H1 (cell line): ENCODE measurements at regions not wholly inside any gene's neighbourhood (a gene's known extent, or its start where the extent isn't known, plus 50 kb on each side); places are given as distances from the start of the nearest gene placed in this dataset.

Experiments
- CTCF ChIA-PET: fragments of 300-600 bp; sonication (Branson Sonifier 250); formaldehyde crosslinking; loops from one replicate; lab custom pipeline; 2021; ENCODE audit not compliant: partially characterized antibody; lab: Charles Lee
- POLR2A ChIA-PET: fragments of 300-600 bp; sonication (Branson Sonifier 250); formaldehyde crosslinking; loops from one replicate; lab custom pipeline; 2021; ENCODE audit warnings: inconsistent platforms; ENCODE audit not compliant: partially characterized antibody; lab: Charles Lee
- DNase-seq, 2 experiments: peaks; one replicate each; pipeline versions ENCODE4 v3.0.0 to v3.0.0-alpha.2; 2010 to 2022; ENCODE audit warnings: low spot score in 2 of 2, low read depth in 1 of 2, mixed read lengths in 1 of 2
- FAIRE-seq: peaks from 2 replicates; lab custom pipeline; 2011; peaks lifted over from hg19 to GRCh38; lab: Jason Lieb, UNC
- H2AFZ ChIP-seq: 2 replicates; pipeline ENCODE4 v1.8.1; 2012; ENCODE audit warnings: low read length, inconsistent platforms
- H2AK5ac ChIP-seq: 2 replicates; pipeline ENCODE4 v1.6.1; 2013; ENCODE audit warnings: low read depth, low read length
- H2BK120ac ChIP-seq: replicated peaks from 2 replicates; pipeline ENCODE3; 2013; ENCODE audit warnings: low read depth, low read length, inconsistent platforms
- H2BK12ac ChIP-seq: 2 replicates; pipeline ENCODE4 v1.6.1; 2013; ENCODE audit warnings: low read depth, low read length
- H2BK15ac ChIP-seq: 2 replicates; pipeline ENCODE4 v1.6.1; 2013; ENCODE audit warnings: low read length
- H2BK20ac ChIP-seq: 2 replicates; pipeline ENCODE4 v1.6.1; 2013; ENCODE audit warnings: low read length
- H2BK5ac ChIP-seq: 2 replicates; pipeline ENCODE4 v1.6.1; 2013; ENCODE audit warnings: low read depth, low read length
- H3K14ac ChIP-seq: 2 replicates; pipeline ENCODE4 v1.6.1; 2013; ENCODE audit warnings: inconsistent platforms; ENCODE audit not compliant: insufficient read length
- H3K18ac ChIP-seq: 2 replicates; pipeline ENCODE4 v1.6.1; 2013; ENCODE audit warnings: low read length; ENCODE audit errors: extremely low read depth
- H3K23ac ChIP-seq: 2 replicates; pipeline ENCODE4 v1.6.1; 2013; ENCODE audit warnings: inconsistent platforms; ENCODE audit not compliant: insufficient read length
- H3K23me2 ChIP-seq: 2 replicates; pipeline ENCODE4 v1.6.1; 2013; ENCODE audit warnings: low read depth, low read length
- H3K27ac ChIP-seq: 2 replicates; pipeline ENCODE4 v1.6.1; 2011; ENCODE audit warnings: low read depth, low read length, inconsistent platforms
- H3K27me3 ChIP-seq, 4 experiments: replicated peaks in 1 of 4; 1 replicate in 1 of 4; 2 replicates in 3 of 4; pipeline versions ENCODE4 v1.6.1 to v1.8.1; 2011 to 2013; ENCODE audit warnings: low read length in 3 of 4, mild to moderate bottlenecking in 3 of 4, inconsistent platforms in 2 of 4, mixed read lengths in 2 of 4, moderate library complexity in 1 of 4; ENCODE audit not compliant: control insufficient read depth in 3 of 4, insufficient read depth in 3 of 4; ENCODE audit errors: extremely low read depth in 1 of 4
- H3K36me3 ChIP-seq, 4 experiments: 2 replicates each; pipeline versions ENCODE4 v1.6.1 to v1.8.1; 2011 to 2013; ENCODE audit warnings: mild to moderate bottlenecking in 4 of 4, low read length in 3 of 4, moderate library complexity in 2 of 4, control low read depth in 1 of 4, inconsistent platforms in 1 of 4; ENCODE audit not compliant: insufficient read depth in 4 of 4, control insufficient read depth in 2 of 4
- H3K4ac ChIP-seq: replicated peaks from 2 replicates; pipeline ENCODE3; 2013; ENCODE audit warnings: low read length, low read depth, mixed read lengths, inconsistent platforms; ENCODE audit not compliant: insufficient read length
- H3K4me1 ChIP-seq, 4 experiments: replicated peaks in 1 of 4; 1 replicate in 1 of 4; 2 replicates in 3 of 4; pipeline versions ENCODE4 v1.6.1 to v1.8.1; 2011 to 2013; ENCODE audit warnings: low read length in 3 of 4, inconsistent platforms in 2 of 4, mixed read lengths in 1 of 4; ENCODE audit not compliant: insufficient read depth in 4 of 4, control insufficient read depth in 3 of 4
- H3K4me2 ChIP-seq, 2 experiments: 2 replicates each; pipeline versions ENCODE4 v1.6.1 to v1.8.1; 2011 to 2013; ENCODE audit warnings: low read depth in 2 of 2, low read length in 2 of 2, control low read depth in 1 of 2, inconsistent platforms in 1 of 2, mild to moderate bottlenecking in 1 of 2; ENCODE audit not compliant: insufficient read depth in 1 of 2
- H3K4me3 ChIP-seq, 4 experiments: fragments of 200-600, 300-600 bp in 1 of 4; sonication (generic), shearing (Covaris generic), sonication (Bioruptor Twin) in 1 of 4; 2 replicates each; pipeline versions ENCODE4 v1.5.1 to v1.8.1; 2011 to 2016; ENCODE audit warnings: low read length in 4 of 4, low read depth in 3 of 4, control low read depth in 2 of 4, inconsistent platforms in 2 of 4, mild to moderate bottlenecking in 2 of 4, mixed read lengths in 1 of 4, moderate library complexity in 1 of 4; ENCODE audit not compliant: insufficient read depth in 2 of 4; ENCODE audit errors: extremely low read depth in 1 of 4
- H3K56ac ChIP-seq: replicated peaks from 2 replicates; pipeline ENCODE3; 2013; ENCODE audit warnings: low read depth, mild to moderate bottlenecking, mixed read lengths, low read length, inconsistent platforms; ENCODE audit not compliant: insufficient read length
- H3K79me1 ChIP-seq: 2 replicates; pipeline ENCODE4 v1.6.1; 2013; ENCODE audit warnings: low read depth, low read length, control low read depth
- H3K79me2 ChIP-seq, 2 experiments: 2 replicates each; pipeline versions ENCODE4 v1.6.1 to v1.8.1; 2012 to 2013; ENCODE audit warnings: low read length in 2 of 2, mild to moderate bottlenecking in 2 of 2, inconsistent platforms in 1 of 2; ENCODE audit not compliant: insufficient read depth in 2 of 2, control insufficient read depth in 1 of 2
- H3K9ac ChIP-seq, 4 experiments: replicated peaks in 1 of 4; 1 replicate in 1 of 4; 2 replicates in 3 of 4; pipeline versions ENCODE4 v1.6.1 to v1.8.1; 2011 to 2013; ENCODE audit warnings: low read depth in 3 of 4, low read length in 3 of 4, control low read depth in 2 of 4, mild to moderate bottlenecking in 2 of 4, moderate library complexity in 2 of 4, inconsistent platforms in 1 of 4; ENCODE audit errors: extremely low read depth in 1 of 4
- H3K9me3 ChIP-seq, 2 experiments: 2 replicates each; pipeline versions ENCODE4 v1.6.1 to v1.8.1; 2012 to 2013; ENCODE audit warnings: mild to moderate bottlenecking in 2 of 2, moderate library complexity in 2 of 2, control low read depth in 1 of 2, inconsistent platforms in 1 of 2, low read depth in 1 of 2, low read length in 1 of 2, mixed read lengths in 1 of 2; ENCODE audit not compliant: insufficient read depth in 2 of 2
- H4K20me1 ChIP-seq, 2 experiments: replicated peaks in 1 of 2; 2 replicates each; pipeline versions ENCODE3 to v1.8.1; 2011 to 2013; ENCODE audit warnings: inconsistent platforms in 2 of 2, low read length in 2 of 2, mild to moderate bottlenecking in 1 of 2; ENCODE audit not compliant: insufficient read depth in 2 of 2, control insufficient read depth in 1 of 2
- H4K5ac ChIP-seq: 2 replicates; pipeline ENCODE4 v1.6.1; 2013; ENCODE audit warnings: low read length, low read depth, mixed read lengths, inconsistent platforms; ENCODE audit not compliant: insufficient read length
- H4K8ac ChIP-seq: 2 replicates; pipeline ENCODE4 v1.8.0; 2013; ENCODE audit warnings: mild to moderate bottlenecking, moderate library complexity, low read length, inconsistent platforms; ENCODE audit not compliant: insufficient read depth; ENCODE audit errors: extremely low read depth
- H4K91ac ChIP-seq: replicated peaks from 2 replicates; pipeline ENCODE3; 2013; ENCODE audit warnings: low read length, mixed read lengths, inconsistent platforms; ENCODE audit not compliant: insufficient read length
- BCL11A ChIP-seq, 2 experiments: IDR thresholded peaks; one replicate each; pipeline ENCODE4 v1.6.1; 2011; ENCODE audit warnings: low read depth in 2 of 2, low read length in 2 of 2, mild to moderate bottlenecking in 2 of 2
- CBX5 ChIP-seq: fragments of 300-800, 300-1000 bp; sonication (generic); IDR thresholded peaks from 2 replicates; pipeline ENCODE4 v1.7.1; 2016; ENCODE audit warnings: antibody characterized with exemption, low read length, low read depth
- CEBPB ChIP-seq: IDR thresholded peaks from 2 replicates; pipeline ENCODE4 v1.6.1; 2012; ENCODE audit warnings: low read depth, low read length
- CHD1 ChIP-seq: IDR thresholded peaks from 2 replicates; pipeline ENCODE4 v1.6.1; 2012; ENCODE audit warnings: low read depth, low read length, improper control_type of control experiment
- CHD2 ChIP-seq: IDR thresholded peaks from 2 replicates; pipeline ENCODE4 v1.6.1; 2012; ENCODE audit warnings: low read length, improper control_type of control experiment
- EP300 ChIP-seq, 2 experiments: IDR thresholded peaks; 1 replicate in 1 of 2; 2 replicates in 1 of 2; pipeline ENCODE4 v1.6.1; 2011 to 2012; ENCODE audit warnings: low read depth in 2 of 2, low read length in 2 of 2, mild to moderate bottlenecking in 2 of 2, borderline replicate concordance in 1 of 2, inconsistent platforms in 1 of 2, moderate library complexity in 1 of 2
- GTF2F1 ChIP-seq: IDR thresholded peaks from 2 replicates; pipeline ENCODE4 v1.6.1; 2012; ENCODE audit warnings: low read depth, low read length, improper control_type of control experiment, borderline replicate concordance
- JUN ChIP-seq: IDR thresholded peaks from 2 replicates; pipeline ENCODE4 v1.6.1; 2011; ENCODE audit warnings: low read depth, mild to moderate bottlenecking, improper control_type of control experiment, low read length
- NRF1 ChIP-seq: IDR thresholded peaks from 2 replicates; pipeline ENCODE4 v1.6.1; 2011; ENCODE audit warnings: mild to moderate bottlenecking, low read depth, low read length, improper control_type of control experiment
- POLR2A ChIP-seq, 2 experiments: IDR thresholded peaks; 1 replicate in 1 of 2; 2 replicates in 1 of 2; pipeline ENCODE4 v1.6.1; 2011; ENCODE audit warnings: low read depth in 2 of 2, low read length in 2 of 2, mild to moderate bottlenecking in 2 of 2; ENCODE audit errors: control extremely low read depth in 1 of 2
- RNF2 ChIP-seq: fragments of 200-900, 300-1000 bp; sonication (generic); IDR thresholded peaks from 2 replicates; pipeline ENCODE4 v1.7.1; 2016; ENCODE audit warnings: borderline replicate concordance, low read depth, mild to moderate bottlenecking, antibody characterized with exemption, low read length; ENCODE audit not compliant: poor library complexity, severe bottlenecking; ENCODE audit errors: missing control alignments
- SIRT6 ChIP-seq: IDR thresholded peaks from one replicate; pipeline ENCODE4 v1.7.1; 2012; ENCODE audit warnings: low read length, inconsistent platforms
- YY1 ChIP-seq: IDR thresholded peaks from 2 replicates; pipeline ENCODE4 v1.6.1; 2011; ENCODE audit warnings: low read depth, mild to moderate bottlenecking, low read length
- ZNF274 ChIP-seq: IDR thresholded peaks from 2 replicates; pipeline ENCODE4 v1.7.0; 2012; ENCODE audit warnings: low read length, borderline replicate concordance; ENCODE audit errors: extremely low read depth
- WGBS, 2 experiments: shearing (Covaris generic) in 1 of 2; methylation state at CpG; one replicate each; pipeline versions ENCODE4 v1.1.6 to v1.1.7; 2013 to 2015; ENCODE audit warnings: low lambda C conversion rate in 2 of 2, mixed read lengths in 2 of 2, inconsistent platforms in 1 of 2, low coverage in 1 of 2, missing lambda C conversion rate in 1 of 2; ENCODE audit not compliant: insufficient replicate concordance in 2 of 2, insufficient coverage in 1 of 2, insufficient read length in 1 of 2; ENCODE audit errors: extremely low coverage in 1 of 2, missing lambda C conversion rate in 1 of 2; 5-methylcytosine and 5-hydroxymethylcytosine counted together

GRCh38 chr1:93776728-93777127 lies 95.1 kb upstream of the BCAR3 start:
- no peak for FAIRE-seq
- no peaks in the 10 kb centered on the region for H3K27me3 ChIP-seq

More at GRCh38 chr1:93776728-93777127, 95.1 kb upstream of the BCAR3 start:
- Histone ChIP-seq H4K5ac (no peak overlapping the region), H2AK5ac (no peak overlapping the region), H3K4me1 (peaks cover 0 to 4% (median 1%) of the 10 kb centered on the region in 4 experiments; a peak in 1 of 7 replicates), H2BK5ac (no peak overlapping the region), H2BK15ac (no peak overlapping the region), H3K4me3 (no peak overlapping the region), H2BK20ac (no peak overlapping the region), H3K79me2 (no peaks in the 10 kb centered on the region), H3K9ac (no peak overlapping the region), H3K36me3 (no peaks in the 10 kb centered on the region), H3K4me2 (no peak overlapping the region), H4K20me1 (no peaks in the 10 kb centered on the region), H2BK120ac (no peak overlapping the region), H3K9me3 (no peaks in the 10 kb centered on the region), H3K18ac (no peak overlapping the region), H2BK12ac (no peak overlapping the region), H4K8ac (no peak overlapping the region), H3K23ac (no peak overlapping the region), H3K23me2 (no peaks in the 10 kb centered on the region), H3K14ac (no peak overlapping the region), H3K4ac (no peak overlapping the region), H2AFZ (no peak overlapping the region), H3K27ac (no peak overlapping the region), H3K79me1 (no peaks in the 10 kb centered on the region), H3K56ac (no peak overlapping the region), H4K91ac (no peak overlapping the region)
- POLR2A ChIA-PET = no interaction called here
- CTCF ChIA-PET = interaction anchor here (0.9 to 1.6 kb wide), 3 partner anchors 27 to 83 kb away, joined by 3 read pairs; no protein-coding TSS in a partner anchor
- peak in 1 of 2 experiments; percentile 16 for DNase-seq
- no peak for TF ChIP-seq GTF2F1
- no peak for TF ChIP-seq BCL11A (IDR thresholded peaks at IDR 0.05; ENCODE audit: low read depth in 2 of 2, low read length in 2 of 2)
- no peak for TF ChIP-seq CHD2
- no peak for TF ChIP-seq NRF1
- TF ChIP-seq YY1 = no peak
- TF ChIP-seq EP300 (IDR thresholded peaks at IDR 0.05; ENCODE audit: borderline replicate concordance in 1 of 2, low read depth in 2 of 2, low read length in 2 of 2) = no peak
- TF ChIP-seq CHD1 = no peak
- TF ChIP-seq CEBPB = no peak
- TF ChIP-seq ZNF274 = no peak
- no peak for TF ChIP-seq POLR2A (IDR thresholded peaks at IDR 0.05; ENCODE audit: control extremely low read depth in 1 of 2, low read depth in 2 of 2, low read length in 2 of 2)
- no peak for TF ChIP-seq JUN
- TF ChIP-seq RNF2 = no peak
- TF ChIP-seq CBX5 = no peak
- TF ChIP-seq SIRT6 = no peak
- WGBS, 2 experiments = 89% methylated on average over 3 of the region's 3 CpGs; no CpG with 5 or more reads in 1 of the 2 experiments
